Suprapubic skin (tissue), 4 donors: ENCODE measurements at regions not wholly inside any gene's neighbourhood (a gene's known extent, or its start where the extent isn't known, plus 50 kb on each side); places are given as distances from the start of the nearest gene placed in this dataset.

Experiments
- DNase-seq, 2 donors: peaks; one replicate each; pipeline ENCODE4 v3.0.0-alpha.2; 2019; ENCODE audit warnings: low spot score in 2 of 2
- H3K27ac ChIP-seq: fragments of 200-600 bp; sonication (generic); one replicate; pipeline ENCODE4 v1.5.1; 2019
- H3K27me3 ChIP-seq: fragments of 200-600 bp; sonication (generic); one replicate; pipeline ENCODE4 v1.5.1; 2019
- H3K36me3 ChIP-seq: fragments of 200-600 bp; sonication (generic); one replicate; pipeline ENCODE4 v1.5.1; 2019
- H3K4me1 ChIP-seq: fragments of 200-600 bp; sonication (generic); one replicate; pipeline ENCODE4 v1.5.1; 2019
- H3K4me3 ChIP-seq: fragments of 200-600 bp; sonication (generic); one replicate; pipeline ENCODE4 v1.5.1; 2019; ENCODE audit warnings: mild to moderate bottlenecking
- H3K9me3 ChIP-seq: fragments of 200-600 bp; sonication (generic); one replicate; pipeline ENCODE4 v1.5.1; 2019
- CTCF ChIP-seq, 2 donors: fragments of 200-600 bp in 1 of 2; fragments of 450-650 bp in 1 of 2; sonication (generic) in 1 of 2; IDR thresholded peaks; one replicate each; pipeline ENCODE4 v1.5.1; 2016 to 2019; ENCODE audit warnings: antibody characterized with exemption in 2 of 2, mild to moderate bottlenecking in 1 of 2, moderate library complexity in 1 of 2
- EP300 ChIP-seq: sonication (generic); formaldehyde crosslinking; IDR thresholded peaks from one replicate; pipeline ENCODE4 v1.6.1; 2017; ENCODE audit warnings: antibody characterized with exemption
- POLR2A ChIP-seq, 2 donors: fragments of 450-650 bp; IDR thresholded peaks; one replicate each; pipeline ENCODE4 v1.6.1; 2017; ENCODE audit warnings: antibody characterized with exemption in 2 of 2, mild to moderate bottlenecking in 2 of 2, moderate library complexity in 2 of 2
- POLR2AphosphoS5 ChIP-seq, 3 donors: sonication (generic); formaldehyde crosslinking; IDR thresholded peaks; one replicate each; pipeline ENCODE4 v1.6.1; 2017; ENCODE audit warnings: antibody characterized with exemption in 3 of 3
- WGBS: methylation state at CpG from one replicate; pipeline ENCODE4 v1.1.5; 2018; 5-methylcytosine and 5-hydroxymethylcytosine counted together

DNA sequence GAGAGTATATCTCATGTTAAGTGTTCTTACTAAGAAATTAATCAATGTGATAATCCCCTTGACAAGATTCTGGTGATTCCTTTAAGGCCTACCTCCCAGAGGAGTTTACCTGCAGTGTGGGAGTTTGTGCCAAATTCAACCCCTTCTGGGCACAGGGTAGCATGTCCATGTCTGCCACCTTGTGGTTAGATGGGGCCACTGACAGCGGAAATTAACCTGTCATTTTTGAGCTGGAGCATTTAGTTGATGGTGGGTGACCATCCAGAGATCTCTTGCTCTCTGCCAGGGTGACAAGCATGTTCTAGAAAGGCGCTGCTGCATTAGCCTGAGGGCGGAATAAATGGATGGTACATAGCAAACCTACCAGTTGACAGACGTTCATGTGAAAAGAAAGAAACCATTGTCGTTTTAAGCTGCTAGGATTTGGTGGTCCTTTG lies 132.2 kb downstream of the FBXO4 start:
- H3K36me3 ChIP-seq: no peaks in the 10 kb centered on the region
- H3K27ac ChIP-seq: no peak overlapping the region
- no peak overlapping the region for H3K4me3 ChIP-seq
- WGBS: 41% methylated on average over 5 of the region's 5 CpGs
- no peaks in the 10 kb centered on the region for H3K9me3 ChIP-seq
- no peaks in the 10 kb centered on the region for H3K4me1 ChIP-seq
- no peak for TF ChIP-seq POLR2AphosphoS5 (IDR thresholded peaks at IDR 0.05)
- TF ChIP-seq CTCF (IDR thresholded peaks at IDR 0.05): peak; percentile 34 to 60
- no peaks in the 10 kb centered on the region for H3K27me3 ChIP-seq
- no peak for DNase-seq

DNA sequence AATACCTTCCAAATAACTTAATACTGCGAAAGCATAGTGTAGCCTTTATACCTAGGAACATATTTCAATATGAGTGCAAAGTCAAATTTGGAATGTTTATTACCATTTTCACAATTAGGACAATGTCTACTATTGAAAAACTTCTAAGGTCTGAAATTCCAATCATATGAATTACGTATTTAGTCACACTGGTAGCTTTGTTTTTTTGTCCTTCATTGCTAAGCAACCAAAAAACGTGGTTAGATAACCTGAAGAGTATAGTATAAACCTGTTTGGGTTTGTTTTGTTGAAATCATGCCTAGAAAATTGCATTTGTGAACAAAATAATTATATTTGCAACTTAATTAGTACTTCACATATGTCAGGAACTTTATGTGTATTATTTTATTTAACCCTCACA lies 134.2 kb downstream of the FBXO4 start:
- H3K4me3 ChIP-seq: no peak overlapping the region
- WGBS: 42% methylated on average over 3 of the region's 3 CpGs
- no peaks in the 10 kb centered on the region for H3K4me1 ChIP-seq
- no peaks in the 10 kb centered on the region for H3K36me3 ChIP-seq
- DNase-seq: no peak
- no peaks in the 10 kb centered on the region for H3K9me3 ChIP-seq
- TF ChIP-seq CTCF (IDR thresholded peaks at IDR 0.05): no peak
- no peak for TF ChIP-seq POLR2A (IDR thresholded peaks at IDR 0.05)
- no peak for TF ChIP-seq POLR2AphosphoS5 (IDR thresholded peaks at IDR 0.05)
- TF ChIP-seq EP300: no peak
- no peaks in the 10 kb centered on the region for H3K27me3 ChIP-seq
- H3K27ac ChIP-seq: no peak overlapping the region

- Histone ChIP-seq H3K36me3 (no peaks in the 10 kb centered on the region), H3K4me3 (no peak overlapping the region), H3K27me3 (no peaks in the 10 kb centered on the region), H3K9me3 (no peaks in the 10 kb centered on the region), H3K4me1 (no peaks in the 10 kb centered on the region), H3K27ac (no peak overlapping the region)
- no peak for DNase-seq
- WGBS: 85% methylated on average over 14 of the region's 16 CpGs
- TF ChIP-seq EP300: no peak
- TF ChIP-seq CTCF (IDR thresholded peaks at IDR 0.05): no peak
- no peak for TF ChIP-seq POLR2AphosphoS5 (IDR thresholded peaks at IDR 0.05)
- no peak for TF ChIP-seq POLR2A (IDR thresholded peaks at IDR 0.05)
These were observed 134.8 kb downstream of the FBXO4 start for GRCh38 chr5:42059778-42060464.

DNA sequence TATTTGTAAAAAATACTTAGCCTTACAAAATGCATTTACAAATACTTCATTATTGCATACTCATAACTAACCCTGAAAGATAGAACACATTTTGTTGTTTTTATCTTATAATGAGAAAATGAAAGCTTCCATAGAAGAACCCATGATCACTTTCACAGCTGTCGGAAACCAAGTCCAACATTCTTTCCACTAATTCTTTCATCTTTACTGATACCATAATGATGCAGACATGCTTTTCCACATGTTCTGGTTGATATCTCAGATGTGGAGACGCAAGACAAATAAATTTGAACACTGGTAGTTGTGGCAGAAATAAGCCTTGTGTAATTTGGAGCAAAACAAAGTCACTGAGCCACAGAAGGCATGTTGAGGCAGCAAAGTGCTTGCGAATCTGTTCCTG lies 136.0 kb downstream of the FBXO4 start:
- Histone ChIP-seq H3K27ac (no peak overlapping the region), H3K27me3 (no peaks in the 10 kb centered on the region), H3K4me1 (no peaks in the 10 kb centered on the region), H3K4me3 (no peak overlapping the region), H3K9me3 (no peaks in the 10 kb centered on the region), H3K36me3 (no peaks in the 10 kb centered on the region)
- no peak for DNase-seq
- TF ChIP-seq POLR2AphosphoS5 (IDR thresholded peaks at IDR 0.05) (no peak), EP300 (no peak), POLR2A (IDR thresholded peaks at IDR 0.05) (no peak), CTCF (IDR thresholded peaks at IDR 0.05) (no peak)
- WGBS: 53% methylated on average over 3 of the region's 3 CpGs

DNA sequence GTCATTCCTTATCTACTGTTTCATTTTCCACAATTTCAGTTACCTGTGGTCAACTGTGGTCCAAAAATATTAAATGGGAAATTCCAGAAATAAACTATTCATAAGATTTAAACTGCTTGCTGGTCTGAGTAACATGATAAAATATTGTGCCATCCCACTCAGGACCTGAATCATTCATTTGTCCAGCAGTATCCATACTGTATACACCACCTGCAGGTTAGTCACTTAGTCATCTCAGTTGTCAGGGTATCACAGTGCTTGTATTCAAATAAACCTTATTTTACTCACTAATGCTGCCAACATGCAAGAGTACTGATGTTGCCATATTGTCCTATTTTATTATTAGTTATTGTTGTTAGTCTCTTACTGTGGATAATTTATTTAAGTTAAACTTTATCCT lies 139.7 kb downstream of the FBXO4 start:
- no peaks in the 10 kb centered on the region for H3K36me3 ChIP-seq
- no peaks in the 10 kb centered on the region for H3K9me3 ChIP-seq
- no peak overlapping the region for H3K27ac ChIP-seq
- no peak for TF ChIP-seq POLR2A (IDR thresholded peaks at IDR 0.05)
- TF ChIP-seq CTCF (IDR thresholded peaks at IDR 0.05): no peak
- TF ChIP-seq POLR2AphosphoS5 (IDR thresholded peaks at IDR 0.05): no peak
- no peak overlapping the region for H3K4me3 ChIP-seq
- no peak for DNase-seq
- H3K4me1 ChIP-seq: no peaks in the 10 kb centered on the region
- H3K27me3 ChIP-seq: no peaks in the 10 kb centered on the region
